ENCODE measurements at regions not wholly inside any gene's neighbourhood (a gene's known extent, or its start where the extent isn't known, plus 50 kb on each side); places are given as distances from the start of the nearest gene placed in this dataset.
A peak's percentile ranks its signal among the peaks of the same experiment; 100 is the strongest.

DNA sequence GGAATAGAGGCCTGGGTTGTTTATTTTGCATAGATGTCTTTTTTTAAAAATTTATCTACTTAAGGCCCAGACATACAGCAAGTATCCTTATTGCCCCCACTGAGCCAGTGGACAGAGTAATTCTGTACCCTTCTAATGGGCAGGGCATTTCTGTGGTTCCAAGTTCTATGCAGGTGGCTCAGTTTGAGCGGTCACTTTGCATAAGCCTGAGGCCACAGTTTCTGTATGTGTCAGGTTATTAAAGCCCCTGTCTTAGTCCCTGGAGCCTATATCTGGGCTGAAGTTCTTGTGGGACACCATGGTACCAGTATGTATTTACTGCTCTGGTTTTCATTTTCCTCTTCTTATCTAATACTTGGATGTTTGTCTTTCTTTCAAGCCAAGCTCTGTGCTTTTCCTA lies 168.8 kb downstream of the MID1IP1 start:
- Histone ChIP-seq H3K27ac (no peak overlapping the region), H3K9me3 (ENCODE audit: low read depth) (no peaks in the 10 kb centered on the region), H3K4me1 (ENCODE audit: low read depth) (peaks cover 8% of the 10 kb centered on the region), H3K27me3 (no peaks in the 10 kb centered on the region), H3K4me3 (no peak overlapping the region), H3K36me3 (no peaks in the 10 kb centered on the region)
- TF ChIP-seq, protein P1, sequence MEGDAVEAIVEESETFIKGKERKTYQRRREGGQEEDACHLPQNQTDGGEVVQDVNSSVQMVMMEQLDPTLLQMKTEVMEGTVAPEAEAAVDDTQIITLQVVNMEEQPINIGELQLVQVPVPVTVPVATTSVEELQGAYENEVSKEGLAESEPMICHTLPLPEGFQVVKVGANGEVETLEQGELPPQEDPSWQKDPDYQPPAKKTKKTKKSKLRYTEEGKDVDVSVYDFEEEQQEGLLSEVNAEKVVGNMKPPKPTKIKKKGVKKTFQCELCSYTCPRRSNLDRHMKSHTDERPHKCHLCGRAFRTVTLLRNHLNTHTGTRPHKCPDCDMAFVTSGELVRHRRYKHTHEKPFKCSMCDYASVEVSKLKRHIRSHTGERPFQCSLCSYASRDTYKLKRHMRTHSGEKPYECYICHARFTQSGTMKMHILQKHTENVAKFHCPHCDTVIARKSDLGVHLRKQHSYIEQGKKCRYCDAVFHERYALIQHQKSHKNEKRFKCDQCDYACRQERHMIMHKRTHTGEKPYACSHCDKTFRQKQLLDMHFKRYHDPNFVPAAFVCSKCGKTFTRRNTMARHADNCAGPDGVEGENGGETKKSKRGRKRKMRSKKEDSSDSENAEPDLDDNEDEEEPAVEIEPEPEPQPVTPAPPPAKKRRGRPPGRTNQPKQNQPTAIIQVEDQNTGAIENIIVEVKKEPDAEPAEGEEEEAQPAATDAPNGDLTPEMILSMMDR (IDR thresholded peaks at IDR 0.05; ENCODE audit: low read depth, low read length) = no peak
- DNase-seq (ENCODE audit: low read depth in 1 of 2, low spot score in 1 of 2) = no peak

DNA sequence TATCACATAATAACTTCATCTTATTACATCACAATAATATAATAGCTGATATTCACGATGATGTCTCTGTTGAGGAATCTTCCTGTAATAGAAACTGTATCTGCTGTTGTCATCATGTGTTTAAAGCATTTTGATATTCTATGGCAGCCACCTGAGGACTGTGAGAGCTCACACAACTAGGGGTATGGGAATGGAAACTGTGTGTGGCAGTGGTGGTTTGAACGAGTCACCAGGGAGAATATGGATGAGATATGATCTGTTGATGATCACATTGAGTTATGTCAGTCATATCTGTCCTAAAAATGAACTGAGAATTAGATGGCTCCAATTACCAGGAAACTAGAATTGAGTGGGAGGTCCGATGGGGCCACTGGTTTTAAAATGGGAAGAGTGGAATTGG lies 169.6 kb downstream of the MID1IP1 start:
- no peak for DNase-seq (ENCODE audit: low read depth in 1 of 2, low spot score in 1 of 2)
- TF ChIP-seq, protein P1 (IDR thresholded peaks at IDR 0.05; ENCODE audit: low read depth, low read length) = no peak
- H3K4me1 ChIP-seq (ENCODE audit: low read depth) = peaks cover 2% of the 10 kb centered on the region
- no peaks in the 10 kb centered on the region for H3K36me3 ChIP-seq
- H3K27ac ChIP-seq = no peak overlapping the region
- no peaks in the 10 kb centered on the region for H3K9me3 ChIP-seq (ENCODE audit: low read depth)
- no peak overlapping the region for H3K4me3 ChIP-seq
- no peaks in the 10 kb centered on the region for H3K27me3 ChIP-seq

DNA sequence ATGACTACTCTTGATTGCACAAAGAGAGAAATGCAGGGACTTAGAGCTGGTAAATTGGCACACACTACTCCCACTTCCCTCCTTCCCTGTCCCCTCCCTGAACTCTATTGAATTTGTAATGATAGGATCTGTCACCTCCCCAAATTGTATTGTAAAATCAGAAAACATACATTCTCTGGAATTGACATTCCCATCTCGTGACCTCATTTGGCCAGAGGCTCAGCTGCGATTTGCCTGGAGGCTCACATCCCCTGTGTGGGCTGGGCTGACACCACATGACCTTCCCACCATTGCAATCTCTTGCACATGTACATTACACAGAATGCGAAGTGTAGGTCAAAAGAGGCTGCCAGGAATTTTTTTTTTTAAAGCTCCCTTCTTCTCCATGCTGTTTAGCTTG lies 172.1 kb downstream of the MID1IP1 start:
- no peaks in the 10 kb centered on the region for H3K4me1 ChIP-seq (ENCODE audit: low read depth)
- H3K4me3 ChIP-seq = no peak overlapping the region
- no peaks in the 10 kb centered on the region for H3K9me3 ChIP-seq (ENCODE audit: low read depth)
- TF ChIP-seq, protein P1 (IDR thresholded peaks at IDR 0.05; ENCODE audit: low read depth, low read length) = no peak
- H3K27ac ChIP-seq = no peak overlapping the region
- no peaks in the 10 kb centered on the region for H3K27me3 ChIP-seq
- H3K36me3 ChIP-seq = no peaks in the 10 kb centered on the region
- peak in 1 of 2 donors; percentile 64 for DNase-seq (ENCODE audit: low read depth in 1 of 2, low spot score in 1 of 2)

DNA sequence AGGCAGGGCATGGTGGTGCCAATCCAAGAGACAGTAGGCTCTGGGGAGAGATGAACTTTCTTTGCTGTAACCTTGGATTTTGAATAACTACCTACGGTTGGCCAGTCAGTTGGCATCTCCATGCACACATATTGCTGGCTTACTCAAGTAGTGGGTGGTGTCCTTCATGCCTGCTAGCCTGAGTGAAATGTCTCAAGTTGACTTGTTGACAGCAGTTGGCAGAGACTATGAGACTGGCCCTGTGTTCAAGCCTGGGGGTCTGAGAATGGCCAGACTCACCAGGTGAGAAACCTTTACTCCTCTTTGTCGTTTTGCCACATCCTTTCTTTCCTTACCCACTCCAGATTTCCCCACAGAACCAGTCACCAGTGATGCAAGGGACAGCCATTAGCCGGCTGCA lies 173.3 kb downstream of the MID1IP1 start:
- no peaks in the 10 kb centered on the region for H3K27me3 ChIP-seq
- no peak for DNase-seq (ENCODE audit: low read depth in 1 of 2, low spot score in 1 of 2)
- no peaks in the 10 kb centered on the region for H3K36me3 ChIP-seq
- no peak overlapping the region for H3K4me3 ChIP-seq
- TF ChIP-seq, protein P1 (IDR thresholded peaks at IDR 0.05; ENCODE audit: low read depth, low read length) = no peak
- no peaks in the 10 kb centered on the region for H3K4me1 ChIP-seq (ENCODE audit: low read depth)
- H3K27ac ChIP-seq = no peak overlapping the region
- H3K9me3 ChIP-seq (ENCODE audit: low read depth) = no peaks in the 10 kb centered on the region

- no peak overlapping the region for H3K4me3 ChIP-seq
- no peaks in the 10 kb centered on the region for H3K27me3 ChIP-seq
- no peaks in the 10 kb centered on the region for H3K9me3 ChIP-seq (ENCODE audit: low read depth)
- TF ChIP-seq, protein P1 (IDR thresholded peaks at IDR 0.05; ENCODE audit: low read depth, low read length) = no peak
- peak in 1 of 2 donors; percentile 45 for DNase-seq (ENCODE audit: low read depth in 1 of 2, low spot score in 1 of 2)
- no peak overlapping the region for H3K27ac ChIP-seq
- no peaks in the 10 kb centered on the region for H3K4me1 ChIP-seq (ENCODE audit: low read depth)
- H3K36me3 ChIP-seq = no peaks in the 10 kb centered on the region
Observed at GRCh38 chrX:38975368-38975942, 174.2 kb downstream of the MID1IP1 start.
